Activated CD8-positive, alpha-beta memory T cell treated with anti-CD3 and anti-CD28 coated beads, Interleukin-2, amount 50 U/mL, for 24 hours (primary cell): ENCODE measurements at regions not wholly inside any gene's neighbourhood (a gene's known extent, or its start where the extent isn't known, plus 50 kb on each side); places are given as distances from the start of the nearest gene placed in this dataset.

ENCODE experiments used
- DNase-seq: peaks from one replicate; pipeline ENCODE4 v3.0.0-alpha.2; 2020; ENCODE audit errors: extremely low read depth

GRCh38 chr1:4965346-4966075, 311.1 kb downstream of the AJAP1 start:
- no peak for DNase-seq

GRCh38 chr1:4964634-4965345, 310.4 kb downstream of the AJAP1 start:
- DNase-seq, result no peak

GRCh38 chr1:4963251-4963650, 308.8 kb downstream of the AJAP1 start:
- no peak for DNase-seq

GRCh38 chr1:4962836-4963235, 308.4 kb downstream of the AJAP1 start:
- no peak for DNase-seq

GRCh38 chr1:4961935-4962645, 307.7 kb downstream of the AJAP1 start:
- DNase-seq, result no peak

- DNase-seq, result no peak
Measured at GRCh38 chr1:4960782-4961475, 306.5 kb downstream of the AJAP1 start.

- DNase-seq, result no peak
Measured at GRCh38 chr1:4960336-4960735, 305.9 kb downstream of the AJAP1 start.

- no peak for DNase-seq
Measured at GRCh38 chr1:4959216-4959615, 304.8 kb downstream of the AJAP1 start.

- DNase-seq, result no peak
Measured at GRCh38 chr1:4957027-4957426, 302.6 kb downstream of the AJAP1 start.

GRCh38 chr1:4954392-4954791, 300.0 kb downstream of the AJAP1 start:
- DNase-seq, result no peak

GRCh38 chr1:4951601-4952000, 297.2 kb downstream of the AJAP1 start:
- DNase-seq, result no peak

- no peak for DNase-seq
Measured at GRCh38 chr1:4946343-4946742, 291.9 kb downstream of the AJAP1 start.

GRCh38 chr1:4944911-4945310, 290.5 kb downstream of the AJAP1 start:
- no peak for DNase-seq

GRCh38 chr1:4944072-4944471, 289.7 kb downstream of the AJAP1 start:
- no peak for DNase-seq

GRCh38 chr1:4939266-4939665, 284.9 kb downstream of the AJAP1 start:
- DNase-seq, result no peak

- DNase-seq, result no peak
Measured at GRCh38 chr1:4937876-4938534, 283.6 kb downstream of the AJAP1 start.

GRCh38 chr1:4935807-4936206, 281.4 kb downstream of the AJAP1 start:
- DNase-seq, result no peak

- DNase-seq, result no peak
Measured at GRCh38 chr1:4933232-4933631, 278.8 kb downstream of the AJAP1 start.

- DNase-seq, result no peak
Measured at GRCh38 chr1:4932311-4933030, 278.1 kb downstream of the AJAP1 start.

GRCh38 chr1:4931486-4931885, 277.1 kb downstream of the AJAP1 start:
- no peak for DNase-seq

GRCh38 chr1:4928186-4928585, 273.8 kb downstream of the AJAP1 start:
- DNase-seq, result no peak
